HG03521 (cell line): ENCODE measurements at regions not wholly inside any gene's neighbourhood (a gene's known extent, or its start where the extent isn't known, plus 50 kb on each side); places are given as distances from the start of the nearest gene placed in this dataset.

Source experiments
- ATAC-seq: cut with Tn5 transposase; IDR thresholded peaks from one replicate; pipeline ENCODE4 v1.9.1; 2021; ENCODE audit warnings: mild to moderate bottlenecking, moderate library complexity; ENCODE audit not compliant: unreplicated experiment

DNA sequence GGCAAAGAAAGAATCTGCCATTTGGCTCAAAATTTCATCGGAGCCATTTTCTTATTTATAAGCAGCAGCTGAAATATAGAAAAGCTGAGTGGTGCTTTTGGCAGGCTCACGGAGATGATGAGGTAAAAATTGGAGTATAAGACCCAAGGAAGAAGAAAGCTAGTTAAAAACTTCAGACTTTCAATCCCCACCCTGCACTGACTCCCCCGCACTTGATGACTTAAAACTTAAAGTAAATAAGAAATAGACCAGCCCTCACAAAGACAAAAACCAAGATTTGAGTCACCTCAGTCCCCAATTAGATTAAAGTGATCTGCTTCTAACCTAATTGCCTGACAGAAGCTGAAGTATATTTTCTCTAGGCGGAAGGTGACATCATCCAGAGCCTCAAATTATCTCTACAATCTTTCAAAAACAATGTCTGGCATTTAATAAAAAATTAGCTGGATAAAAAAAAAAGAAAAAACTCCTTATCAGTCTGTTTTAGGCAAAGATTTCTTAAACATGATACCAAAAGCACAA, 124.0 kb upstream of the PJA2 start:
- ATAC-seq, result no peak

DNA sequence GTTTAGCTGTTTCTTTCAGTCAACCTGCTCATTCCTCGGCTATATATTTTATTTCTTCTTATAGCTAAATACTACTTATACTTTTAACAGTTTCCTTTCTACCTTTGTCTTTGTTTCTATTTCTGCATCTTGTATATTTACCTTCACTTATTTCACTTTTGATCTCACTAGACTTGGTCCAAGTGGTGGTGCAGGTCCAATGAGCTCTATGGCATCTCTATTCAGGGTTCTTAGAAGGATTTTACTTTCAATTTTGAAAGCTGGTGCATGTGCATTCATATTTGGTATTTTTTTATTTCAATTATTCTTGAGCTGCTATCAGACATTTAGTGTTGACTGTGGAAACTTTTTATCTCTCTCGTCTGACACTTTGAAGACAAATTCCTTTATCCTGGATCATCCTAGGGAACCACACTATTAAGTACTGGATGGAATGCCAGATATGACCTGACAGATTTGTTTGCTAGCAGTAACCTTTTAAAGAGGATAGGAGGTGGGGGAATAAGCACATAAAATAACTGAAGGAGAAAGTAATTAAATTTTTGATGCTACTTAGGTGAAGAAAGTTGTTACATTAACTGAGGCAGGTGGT, 123.1 kb upstream of the PJA2 start:
- ATAC-seq, result no peak

GRCh38 chr5:109531262-109531661, 121.5 kb upstream of the PJA2 start:
- ATAC-seq, result no peak

DNA sequence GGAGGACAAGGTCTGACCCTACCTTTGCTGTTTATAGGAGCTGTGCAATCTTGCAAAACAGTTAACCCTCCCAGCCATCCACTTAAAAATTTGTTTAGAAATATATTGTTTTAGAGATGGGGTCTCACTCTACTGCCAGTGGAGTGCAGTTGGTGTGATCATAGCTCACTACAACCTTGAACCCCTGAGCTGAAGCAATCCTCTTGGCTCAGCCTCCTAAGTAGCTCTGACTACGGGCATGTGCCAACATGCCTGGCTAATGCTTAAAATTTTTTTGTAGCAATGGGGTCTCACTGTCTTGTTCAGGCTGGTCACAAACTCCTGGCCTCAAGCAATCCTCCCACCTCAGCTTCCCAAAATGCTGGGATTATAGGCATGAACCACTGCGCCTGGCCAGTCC, 120.2 kb upstream of the PJA2 start:
- ATAC-seq, result no peak

DNA sequence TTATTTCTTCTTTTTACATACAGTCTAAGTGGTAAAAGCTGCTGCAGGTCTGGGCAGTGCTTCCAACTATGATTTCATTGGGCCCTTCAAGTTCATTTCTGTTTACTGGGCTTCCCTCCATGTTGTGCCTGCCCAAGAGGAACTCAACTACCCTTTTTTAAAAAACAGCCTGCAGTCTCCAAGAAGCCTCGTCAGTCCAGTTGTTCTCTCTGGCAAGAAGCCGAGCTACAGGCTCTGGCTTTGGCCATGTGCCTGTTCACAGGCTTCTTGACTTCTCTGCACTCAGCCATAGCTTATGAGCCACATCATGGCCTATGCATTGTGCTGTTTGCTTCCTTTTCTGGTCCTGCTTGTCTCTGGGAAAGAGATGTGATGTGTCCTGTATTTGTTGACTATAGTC, 119.7 kb upstream of the PJA2 start:
- no peak for ATAC-seq

- no peak for ATAC-seq
These were observed 114.8 kb upstream of the PJA2 start for GRCh38 chr5:109524555-109524954.

- ATAC-seq, result no peak
These were observed 114.3 kb upstream of the PJA2 start for GRCh38 chr5:109524026-109524425.

DNA sequence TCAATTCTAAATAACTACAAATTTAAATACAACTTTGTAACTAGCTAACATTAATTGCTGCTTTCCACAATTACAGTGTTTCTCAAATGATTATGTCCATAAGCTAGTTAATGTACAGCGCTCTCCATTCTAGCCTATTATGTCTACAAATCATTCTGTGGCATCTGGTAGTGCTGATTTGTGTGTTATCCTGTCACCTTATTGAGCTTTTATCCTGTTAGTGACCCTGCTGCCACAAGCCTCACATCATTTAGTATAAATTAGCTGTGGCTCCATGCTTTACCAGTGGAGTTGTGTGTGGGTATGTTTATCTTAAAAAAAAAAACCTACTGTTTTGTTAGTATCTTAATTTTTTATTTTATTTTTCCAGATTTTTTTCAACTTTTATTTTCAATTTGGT, 112.6 kb upstream of the PJA2 start:
- ATAC-seq, result no peak

DNA sequence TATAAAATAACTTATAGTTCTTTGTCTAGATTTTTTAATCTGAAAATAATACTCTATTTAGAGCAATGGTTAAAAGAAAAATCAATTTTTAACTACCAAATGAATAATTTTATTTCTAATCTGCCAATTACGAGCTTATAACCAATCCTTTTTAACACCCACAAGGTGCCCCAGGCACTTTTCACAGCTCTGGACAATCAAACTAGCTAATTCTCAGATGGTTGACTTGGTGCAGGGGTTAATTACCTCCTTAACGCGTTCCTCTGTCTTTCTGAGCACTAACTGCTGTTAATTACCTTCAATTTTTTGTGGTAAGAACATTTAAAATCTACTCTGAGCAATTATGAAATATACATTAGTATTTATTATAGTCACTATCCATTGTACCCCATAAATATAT, 109.6 kb upstream of the PJA2 start:
- ATAC-seq, result no peak

GRCh38 chr5:109516390-109516789, 106.6 kb upstream of the PJA2 start:
- no peak for ATAC-seq

DNA sequence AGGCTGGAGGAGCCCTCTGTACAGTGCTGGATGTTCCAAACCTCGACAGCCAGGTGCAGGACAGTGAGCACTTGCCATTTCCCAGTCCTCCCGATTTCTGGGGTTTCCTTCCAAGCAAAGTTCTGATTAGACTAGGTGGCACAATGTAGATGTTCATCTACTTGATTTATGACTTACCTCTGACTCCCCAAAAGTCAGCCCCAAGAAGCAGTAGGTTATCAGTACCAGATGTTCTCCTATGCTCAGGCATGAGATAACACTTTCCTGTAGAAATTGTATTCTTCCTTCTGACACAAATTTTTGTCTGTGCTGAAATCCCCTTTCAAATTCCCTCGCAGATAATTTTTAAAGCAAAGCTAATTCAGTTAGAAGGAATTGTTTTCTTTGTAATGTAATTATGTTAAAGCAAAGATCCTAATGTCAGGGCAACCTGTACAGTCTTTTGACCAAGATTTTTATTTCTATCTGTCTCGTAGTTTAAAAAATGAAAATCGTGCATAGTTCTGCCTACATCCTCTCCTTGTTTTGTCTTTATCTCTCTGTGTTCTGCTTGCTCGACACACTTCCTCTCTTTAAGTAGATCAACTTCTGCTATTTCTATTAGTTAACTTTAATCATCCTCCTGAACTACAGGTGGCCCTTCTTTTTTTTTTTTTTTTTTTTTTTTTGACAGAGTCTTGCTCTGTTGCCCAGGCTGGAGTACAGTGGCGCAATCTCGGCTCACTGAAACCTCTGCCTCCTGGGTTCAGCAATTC, 102.4 kb upstream of the PJA2 start:
- ATAC-seq, result no peak

DNA sequence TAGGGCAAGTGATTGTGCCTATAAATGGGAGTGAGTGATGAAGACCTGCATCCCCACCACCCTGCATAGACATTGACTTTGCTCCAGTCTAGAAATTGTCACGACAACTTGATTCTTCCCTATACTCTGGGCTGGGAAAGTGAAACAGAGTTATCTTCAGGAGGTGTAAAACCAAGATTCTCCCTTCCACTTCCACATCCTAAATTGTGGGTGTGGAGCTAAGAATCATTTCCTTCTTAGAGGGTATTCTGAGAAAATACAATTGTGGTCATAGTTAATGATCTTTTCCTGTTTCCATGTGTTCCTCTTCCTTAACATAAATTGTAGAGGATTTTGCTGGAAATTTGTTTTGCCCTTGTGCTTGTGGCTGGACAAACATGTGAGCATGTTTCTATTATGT, 96.8 kb upstream of the PJA2 start:
- ATAC-seq, result no peak

GRCh38 chr5:109496112-109496511, 86.3 kb upstream of the PJA2 start:
- no peak for ATAC-seq

- ATAC-seq, result no peak
These were observed 78.1 kb upstream of the PJA2 start for GRCh38 chr5:109487753-109488420.

- ATAC-seq, result no peak
These were observed 76.5 kb upstream of the PJA2 start for GRCh38 chr5:109486200-109486804.

GRCh38 chr5:109485030-109485429, 75.3 kb upstream of the PJA2 start:
- ATAC-seq, result no peak

DNA sequence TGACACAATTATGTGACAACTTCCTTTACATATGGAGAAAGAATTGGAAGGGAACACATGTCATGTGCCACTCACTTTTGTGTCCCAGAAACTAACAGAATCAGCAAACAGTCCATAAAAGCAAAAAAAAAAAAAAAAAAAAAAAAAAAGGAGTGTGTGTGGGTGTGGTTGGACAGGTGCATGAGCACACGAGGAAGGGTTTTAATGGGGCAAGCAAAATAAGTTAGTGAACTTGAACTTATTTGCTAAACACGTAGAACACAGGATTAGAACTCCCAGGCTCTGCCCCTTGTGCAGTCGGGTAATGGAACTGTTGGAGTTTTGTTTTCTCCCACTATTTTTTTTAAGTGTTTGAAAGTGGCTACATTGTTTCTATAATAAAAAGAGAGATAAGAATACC, 74.8 kb upstream of the PJA2 start:
- ATAC-seq, result no peak

- no peak for ATAC-seq
These were observed 73.7 kb upstream of the PJA2 start for GRCh38 chr5:109483395-109483971.

- no peak for ATAC-seq
These were observed 73.0 kb upstream of the PJA2 start for GRCh38 chr5:109482748-109483147.

- no peak for ATAC-seq
These were observed 69.6 kb upstream of the PJA2 start for GRCh38 chr5:109479260-109479860.

GRCh38 chr5:109478830-109479229, 69.1 kb upstream of the PJA2 start:
- no peak for ATAC-seq
